ENCODE measurements at regions not wholly inside any gene's neighbourhood (a gene's known extent, or its start where the extent isn't known, plus 50 kb on each side); places are given as distances from the start of the nearest gene placed in this dataset.

- H2BK20ac ChIP-seq (ENCODE audit: low read depth, low read length) = no peak overlapping the region
- no peak overlapping the region for H3K23ac ChIP-seq (ENCODE audit: low read depth, low read length)
- H2BK120ac ChIP-seq (ENCODE audit: low read depth, low read length) = no peak overlapping the region
- no peak overlapping the region for H4K5ac ChIP-seq (ENCODE audit: low read depth, low read length)
- H2BK15ac ChIP-seq (ENCODE audit: low read depth, low read length) = no peak overlapping the region
- dilution Hi-C loops (cut with HindIII; ENCODE audit: low sequenced_read_pairs, unreplicated experiment) = no loop called here
- in situ Hi-C loops (cut with MboI; ENCODE audit: low sequenced_read_pairs) = no loop called here
- no peak overlapping the region for H2AK5ac ChIP-seq (ENCODE audit: low read depth, low read length)
- intact Hi-C loops (cut with micrococcal nuclease) = no loop called here
- no peak overlapping the region for H3K4ac ChIP-seq (ENCODE audit: low read depth, low read length)
- BruUV-seq (replicated peaks) = no TSS peak
- no peaks in the 10 kb centered on the region for H3K27me3 ChIP-seq (ENCODE audit: control insufficient read depth, insufficient read depth, low read length)
- no peak overlapping the region for H3K9ac ChIP-seq (ENCODE audit: low read depth, low read length)
- no peak overlapping the region for H2AFZ ChIP-seq (replicated peaks; ENCODE audit: low read length, poor library complexity)
- no peaks in the 10 kb centered on the region for H4K20me1 ChIP-seq (ENCODE audit: insufficient read depth, low read length)
- WGBS, 2 experiments (ENCODE audit: extremely low coverage in 2 of 2, insufficient read length in 1 of 2) = no CpG with 5 or more reads among the region's 2 CpGs
- no peaks in the 10 kb centered on the region for H3K4me1 ChIP-seq (ENCODE audit: control insufficient read depth, insufficient read depth, low read length)
- ChIA-PET CTCF (no interaction called here), POLR2A (ENCODE audit: unreplicated experiment) (no interaction called here)
- no peak overlapping the region for H3K4me3 ChIP-seq (ENCODE audit: insufficient read depth, low read depth, low read length)
- TF ChIP-seq MAFK (IDR thresholded peaks at IDR 0.05; ENCODE audit: low read depth, low read length) (no peak), NFE2L2 (IDR thresholded peaks at IDR 0.05; ENCODE audit: low read depth, low read length) (no peak), ELK1 (IDR thresholded peaks at IDR 0.05; ENCODE audit: borderline replicate concordance, low read depth, low read length) (no peak), RFX5 (IDR thresholded peaks at IDR 0.05; ENCODE audit: low read depth, low read length) (no peak), MXI1 (IDR thresholded peaks at IDR 0.05; ENCODE audit: borderline replicate concordance, low read depth, low read length) (no peak), SMC3 (IDR thresholded peaks at IDR 0.05; ENCODE audit: low read depth, low read length) (no peak), RCOR1 (IDR thresholded peaks at IDR 0.05; ENCODE audit: insufficient replicate concordance, low read length) (no peak), MAZ (IDR thresholded peaks at IDR 0.05; ENCODE audit: borderline replicate concordance, low read depth, low read length) (no peak), BHLHE40 (IDR thresholded peaks at IDR 0.05; ENCODE audit: low read depth, low read length) (no peak), USF2 (IDR thresholded peaks at IDR 0.05; ENCODE audit: low read depth, low read length) (no peak), FOS (IDR thresholded peaks at IDR 0.05; ENCODE audit: low read depth, low read length) (no peak), CEBPB (IDR thresholded peaks at IDR 0.05; ENCODE audit: low read depth, low read length) (no peak), POLR2A (IDR thresholded peaks at IDR 0.05; ENCODE audit: low read depth, low read length) (no peak), RAD21 (IDR thresholded peaks at IDR 0.05; ENCODE audit: low read length) (no peak), CTCF (conservative IDR thresholded peaks at IDR 0.05; ENCODE audit: low read depth, low read length) (no peak)
- no peak for ATAC-seq (ENCODE audit: low read depth)
- DNase-seq = no peak
- H3K56ac ChIP-seq (ENCODE audit: extremely low read depth, insufficient read depth, low read length) = no peak overlapping the region
- H4K91ac ChIP-seq (ENCODE audit: insufficient read depth, low read depth, low read length) = no peak overlapping the region
- no peak overlapping the region for H2BK5ac ChIP-seq (ENCODE audit: low read depth, low read length, poor library complexity, severe bottlenecking)
- H3K14ac ChIP-seq (replicated peaks; ENCODE audit: low read depth, low read length) = no peak overlapping the region
- H2AK9ac ChIP-seq (replicated peaks; ENCODE audit: low read depth, low read length, poor library complexity) = no peak overlapping the region
- H3K79me1 ChIP-seq (ENCODE audit: low read depth in 1 of 2, low read length in 2 of 2) = no peaks in the 10 kb centered on the region
- no peak overlapping the region for H3K4me2 ChIP-seq (ENCODE audit: low read depth, low read length)
- no peak overlapping the region for H4K8ac ChIP-seq (ENCODE audit: low read depth in 2 of 2, low read length in 2 of 2)
- peaks cover 4% of the 10 kb centered on the region; the same call in 1 of the 2 replicates for H3K9me3 ChIP-seq (ENCODE audit: control insufficient read depth, insufficient read depth, low read length)
- H3K27ac ChIP-seq (ENCODE audit: insufficient read depth, low read length) = no peak overlapping the region
- H3K18ac ChIP-seq (ENCODE audit: low read depth, low read length) = no peak overlapping the region
- no peaks in the 10 kb centered on the region for H3K36me3 ChIP-seq (ENCODE audit: control insufficient read depth, insufficient read depth, low read length)
- no peaks in the 10 kb centered on the region for H3K9me1 ChIP-seq (ENCODE audit: insufficient read depth, low read length)
These were observed 749.7 kb upstream of the POM121L12 start for GRCh38 chr7:52285689-52286088.
